HFFc6 (cell line): ENCODE measurements at regions not wholly inside any gene's neighbourhood (a gene's known extent, or its start where the extent isn't known, plus 50 kb on each side); places are given as distances from the start of the nearest gene placed in this dataset.

Source experiments
- DNase-seq: peaks from one replicate; pipeline ENCODE4 v3.0.0-alpha.2; 2018
- H3K27ac Mint-ChIP-seq: 2 replicates; pipeline ENCODE4 v1.8.0; 2020; ENCODE audit warnings: mild to moderate bottlenecking, mixed read lengths
- H3K27me3 Mint-ChIP-seq: 2 replicates; pipeline ENCODE4 v1.8.0; 2021; ENCODE audit warnings: mild to moderate bottlenecking, moderate library complexity, mixed read lengths; ENCODE audit not compliant: insufficient read depth
- H3K36me3 Mint-ChIP-seq: 2 replicates; pipeline ENCODE4 v1.8.0; 2021; ENCODE audit warnings: low read depth, mixed read lengths
- H3K4me1 Mint-ChIP-seq: 2 replicates; pipeline ENCODE4 v1.8.0; 2020; ENCODE audit warnings: low read depth, mixed read lengths
- H3K4me3 Mint-ChIP-seq: 2 replicates; pipeline ENCODE4 v1.8.0; 2020; ENCODE audit warnings: mild to moderate bottlenecking, moderate library complexity, mixed read lengths
- H3K9me3 Mint-ChIP-seq: 2 replicates; pipeline ENCODE4 v1.8.0; 2020; ENCODE audit warnings: mild to moderate bottlenecking, mixed read lengths
- TF ChIP-seq, protein P1 (sequence below): fragments of 200-600 bp; sonication (generic); IDR thresholded peaks from 2 replicates; pipeline ENCODE4 v1.5.0; 2021; ENCODE audit warnings: antibody characterized with exemption, mild to moderate bottlenecking

DNA sequence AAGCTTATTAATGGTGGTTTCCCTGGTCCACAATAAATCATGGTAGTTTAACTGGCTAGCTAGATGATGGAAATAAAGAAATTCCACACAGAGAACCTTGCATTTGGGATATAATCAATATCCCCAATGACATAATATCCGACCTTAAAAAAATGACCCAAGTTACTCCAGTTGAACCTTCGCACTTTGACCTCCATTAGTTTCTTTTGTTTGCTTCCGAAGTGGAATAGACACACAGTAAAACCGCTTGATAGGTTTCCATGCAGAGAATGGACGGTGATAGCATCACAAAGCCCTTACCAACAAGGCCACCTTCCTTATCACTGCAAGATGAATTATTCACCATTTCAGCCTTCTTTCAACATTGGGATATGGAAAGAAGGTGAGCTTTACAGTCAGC is 1966.1 kb upstream of the CELF4 start:
- H3K27ac Mint-ChIP-seq: no peak overlapping the region
- peaks cover 7% of the 10 kb centered on the region for H3K4me1 Mint-ChIP-seq
- H3K4me3 Mint-ChIP-seq: no peak overlapping the region
- TF ChIP-seq, protein P1, sequence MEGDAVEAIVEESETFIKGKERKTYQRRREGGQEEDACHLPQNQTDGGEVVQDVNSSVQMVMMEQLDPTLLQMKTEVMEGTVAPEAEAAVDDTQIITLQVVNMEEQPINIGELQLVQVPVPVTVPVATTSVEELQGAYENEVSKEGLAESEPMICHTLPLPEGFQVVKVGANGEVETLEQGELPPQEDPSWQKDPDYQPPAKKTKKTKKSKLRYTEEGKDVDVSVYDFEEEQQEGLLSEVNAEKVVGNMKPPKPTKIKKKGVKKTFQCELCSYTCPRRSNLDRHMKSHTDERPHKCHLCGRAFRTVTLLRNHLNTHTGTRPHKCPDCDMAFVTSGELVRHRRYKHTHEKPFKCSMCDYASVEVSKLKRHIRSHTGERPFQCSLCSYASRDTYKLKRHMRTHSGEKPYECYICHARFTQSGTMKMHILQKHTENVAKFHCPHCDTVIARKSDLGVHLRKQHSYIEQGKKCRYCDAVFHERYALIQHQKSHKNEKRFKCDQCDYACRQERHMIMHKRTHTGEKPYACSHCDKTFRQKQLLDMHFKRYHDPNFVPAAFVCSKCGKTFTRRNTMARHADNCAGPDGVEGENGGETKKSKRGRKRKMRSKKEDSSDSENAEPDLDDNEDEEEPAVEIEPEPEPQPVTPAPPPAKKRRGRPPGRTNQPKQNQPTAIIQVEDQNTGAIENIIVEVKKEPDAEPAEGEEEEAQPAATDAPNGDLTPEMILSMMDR: no peak
- no peak for DNase-seq
- no peaks in the 10 kb centered on the region for H3K27me3 Mint-ChIP-seq
- H3K9me3 Mint-ChIP-seq: no peaks in the 10 kb centered on the region
- no peaks in the 10 kb centered on the region for H3K36me3 Mint-ChIP-seq

GRCh38 chr18:39529358-39529757 is 1963.8 kb upstream of the CELF4 start:
- DNase-seq: no peak
- H3K9me3 Mint-ChIP-seq: no peaks in the 10 kb centered on the region
- no peaks in the 10 kb centered on the region for H3K27me3 Mint-ChIP-seq
- peaks cover 12% of the 10 kb centered on the region for H3K4me1 Mint-ChIP-seq
- TF ChIP-seq, protein P1: no peak
- no peaks in the 10 kb centered on the region for H3K36me3 Mint-ChIP-seq
- no peak overlapping the region for H3K4me3 Mint-ChIP-seq
- H3K27ac Mint-ChIP-seq: no peak overlapping the region

DNA sequence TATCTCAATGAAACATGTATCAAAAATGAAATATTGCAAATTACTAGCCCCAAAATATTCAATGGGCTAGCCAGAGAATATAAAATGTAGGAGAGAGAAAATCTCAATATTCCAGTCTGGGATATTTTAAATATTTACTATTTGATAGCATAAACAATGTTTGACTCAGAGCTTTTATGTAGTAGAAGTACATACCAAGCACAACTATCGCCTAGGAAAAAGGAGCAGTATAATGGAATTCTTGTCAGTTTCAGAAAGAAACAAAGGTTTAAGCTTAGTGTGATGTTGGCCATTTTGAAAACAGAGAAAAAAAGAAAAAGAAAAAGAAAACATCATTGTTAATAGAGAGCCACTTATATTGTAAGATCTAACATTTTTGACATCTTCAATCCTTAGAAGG is 1961.9 kb upstream of the CELF4 start:
- Mint-ChIP-seq H3K4me1 (peaks cover 25% of the 10 kb centered on the region), H3K27ac (no peak overlapping the region; the same call in 1 of the 2 replicates), H3K36me3 (no peaks in the 10 kb centered on the region), H3K27me3 (no peaks in the 10 kb centered on the region), H3K9me3 (no peaks in the 10 kb centered on the region), H3K4me3 (no peak overlapping the region)
- DNase-seq: no peak
- TF ChIP-seq, protein P1: no peak

GRCh38 chr18:39524370-39524769 is 1958.8 kb upstream of the CELF4 start:
- H3K27ac Mint-ChIP-seq: no peak overlapping the region
- H3K9me3 Mint-ChIP-seq: no peaks in the 10 kb centered on the region
- no peaks in the 10 kb centered on the region for H3K36me3 Mint-ChIP-seq
- DNase-seq: no peak
- H3K4me3 Mint-ChIP-seq: no peak overlapping the region
- H3K27me3 Mint-ChIP-seq: no peaks in the 10 kb centered on the region
- H3K4me1 Mint-ChIP-seq: peaks cover 31% of the 10 kb centered on the region
- TF ChIP-seq, protein P1: no peak

- Mint-ChIP-seq H3K4me1 (peaks cover 31% of the 10 kb centered on the region), H3K36me3 (no peaks in the 10 kb centered on the region), H3K9me3 (no peaks in the 10 kb centered on the region), H3K4me3 (no peak overlapping the region), H3K27me3 (no peaks in the 10 kb centered on the region), H3K27ac (0 out of 2 replicates have a peak overlapping the region, but pooled peaks have one; percentile 7)
- TF ChIP-seq, protein P1: no peak
- DNase-seq: peak; percentile 50
Observed at GRCh38 chr18:39523281-39523680, 1957.7 kb upstream of the CELF4 start.

- H3K4me3 Mint-ChIP-seq: no peak overlapping the region
- DNase-seq: no peak
- no peak overlapping the region for H3K27ac Mint-ChIP-seq
- H3K9me3 Mint-ChIP-seq: no peaks in the 10 kb centered on the region
- H3K27me3 Mint-ChIP-seq: no peaks in the 10 kb centered on the region
- H3K36me3 Mint-ChIP-seq: no peaks in the 10 kb centered on the region
- H3K4me1 Mint-ChIP-seq: peaks cover 20% of the 10 kb centered on the region
- TF ChIP-seq, protein P1: no peak
Observed at GRCh38 chr18:39521164-39521563, 1955.6 kb upstream of the CELF4 start.
